PFSK-1 (cell line): ENCODE measurements at regions not wholly inside any gene's neighbourhood (a gene's known extent, or its start where the extent isn't known, plus 50 kb on each side); places are given as distances from the start of the nearest gene placed in this dataset.

Source experiments
- FOXP2 ChIP-seq: optimal IDR thresholded peaks from 2 replicates; pipeline ENCODE3; 2011; ENCODE audit warnings: borderline replicate concordance, control low read depth, inconsistent platforms; ENCODE audit not compliant: insufficient read depth; ENCODE audit errors: extremely low read length, extremely low read depth
- POLR2AphosphoS5 ChIP-seq: IDR thresholded peaks from 2 replicates; pipeline ENCODE4 v1.6.1; 2012; ENCODE audit warnings: low read depth, mild to moderate bottlenecking, control low read depth, low read length, moderate library complexity
- SIN3A ChIP-seq: IDR thresholded peaks from 2 replicates; pipeline ENCODE4 v1.6.1; 2012; ENCODE audit warnings: mild to moderate bottlenecking, low read length, moderate library complexity, borderline replicate concordance; ENCODE audit not compliant: insufficient read depth
- TAF1 ChIP-seq: IDR thresholded peaks from 2 replicates; pipeline ENCODE4 v1.6.1; 2012; ENCODE audit warnings: low read length, control low read depth, borderline replicate concordance; ENCODE audit not compliant: insufficient read depth
- TF ChIP-seq, protein P1 (sequence below), 2 experiments: IDR thresholded peaks; 2 replicates each; pipeline versions ENCODE4 v1.6.1 to v1.8.0; 2011 to 2012; ENCODE audit warnings: low read depth in 2 of 2, low read length in 2 of 2, control low read depth in 1 of 2, inconsistent platforms in 1 of 2, mild to moderate bottlenecking in 1 of 2, moderate library complexity in 1 of 2; ENCODE audit not compliant: insufficient read depth in 1 of 2

DNA sequence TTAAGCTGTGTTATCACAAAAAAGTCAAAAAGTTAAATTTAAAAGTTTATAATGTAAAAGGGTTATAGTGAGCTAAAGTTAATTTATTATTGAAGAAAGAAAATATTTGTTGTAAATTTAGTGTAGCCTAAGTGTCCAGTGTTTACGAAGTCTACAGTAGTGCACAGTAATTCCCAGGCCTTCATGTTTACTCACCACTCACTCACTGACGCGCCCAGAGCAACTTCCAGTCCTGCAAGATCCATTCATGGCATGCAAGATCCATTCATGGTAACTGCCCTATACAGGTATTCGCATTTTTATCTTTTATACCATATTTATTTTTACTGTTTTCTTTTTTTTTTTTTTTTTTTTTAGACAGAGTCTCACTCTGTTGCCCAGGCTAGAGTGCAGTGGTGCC, 69.5 kb downstream of the TPRA1 start:
- TF ChIP-seq, protein P1, sequence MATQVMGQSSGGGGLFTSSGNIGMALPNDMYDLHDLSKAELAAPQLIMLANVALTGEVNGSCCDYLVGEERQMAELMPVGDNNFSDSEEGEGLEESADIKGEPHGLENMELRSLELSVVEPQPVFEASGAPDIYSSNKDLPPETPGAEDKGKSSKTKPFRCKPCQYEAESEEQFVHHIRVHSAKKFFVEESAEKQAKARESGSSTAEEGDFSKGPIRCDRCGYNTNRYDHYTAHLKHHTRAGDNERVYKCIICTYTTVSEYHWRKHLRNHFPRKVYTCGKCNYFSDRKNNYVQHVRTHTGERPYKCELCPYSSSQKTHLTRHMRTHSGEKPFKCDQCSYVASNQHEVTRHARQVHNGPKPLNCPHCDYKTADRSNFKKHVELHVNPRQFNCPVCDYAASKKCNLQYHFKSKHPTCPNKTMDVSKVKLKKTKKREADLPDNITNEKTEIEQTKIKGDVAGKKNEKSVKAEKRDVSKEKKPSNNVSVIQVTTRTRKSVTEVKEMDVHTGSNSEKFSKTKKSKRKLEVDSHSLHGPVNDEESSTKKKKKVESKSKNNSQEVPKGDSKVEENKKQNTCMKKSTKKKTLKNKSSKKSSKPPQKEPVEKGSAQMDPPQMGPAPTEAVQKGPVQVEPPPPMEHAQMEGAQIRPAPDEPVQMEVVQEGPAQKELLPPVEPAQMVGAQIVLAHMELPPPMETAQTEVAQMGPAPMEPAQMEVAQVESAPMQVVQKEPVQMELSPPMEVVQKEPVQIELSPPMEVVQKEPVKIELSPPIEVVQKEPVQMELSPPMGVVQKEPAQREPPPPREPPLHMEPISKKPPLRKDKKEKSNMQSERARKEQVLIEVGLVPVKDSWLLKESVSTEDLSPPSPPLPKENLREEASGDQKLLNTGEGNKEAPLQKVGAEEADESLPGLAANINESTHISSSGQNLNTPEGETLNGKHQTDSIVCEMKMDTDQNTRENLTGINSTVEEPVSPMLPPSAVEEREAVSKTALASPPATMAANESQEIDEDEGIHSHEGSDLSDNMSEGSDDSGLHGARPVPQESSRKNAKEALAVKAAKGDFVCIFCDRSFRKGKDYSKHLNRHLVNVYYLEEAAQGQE (IDR thresholded peaks at IDR 0.05; ENCODE audit: insufficient read depth in 1 of 2, low read depth in 2 of 2, low read length in 2 of 2) = no peak
- TF ChIP-seq POLR2AphosphoS5 (no peak), TAF1 (no peak), SIN3A (no peak), FOXP2 (no peak)
